Left ventricle myocardium inferior (tissue), 1 donor: ENCODE measurements at regions not wholly inside any gene's neighbourhood (a gene's known extent, or its start where the extent isn't known, plus 50 kb on each side); places are given as distances from the start of the nearest gene placed in this dataset.

ENCODE experiments used
- DNase-seq: peaks from one replicate; pipeline ENCODE4 v3.0.0-alpha.2; 2020
- H3K27ac ChIP-seq: fragments of 200-600 bp; replicated peaks from 2 replicates; pipeline ENCODE4 v1.8.0; 2021
- H3K27me3 ChIP-seq: fragments of 200-600 bp; 2 replicates; pipeline ENCODE4 v1.8.0; 2021; ENCODE audit warnings: low read depth
- H3K36me3 ChIP-seq: fragments of 200-600 bp; 2 replicates; pipeline ENCODE4 v1.8.0; 2021
- H3K4me1 ChIP-seq: fragments of 200-600 bp; 2 replicates; pipeline ENCODE4 v1.8.0; 2021
- H3K4me3 ChIP-seq: fragments of 200-600 bp; 2 replicates; pipeline ENCODE4 v1.8.0; 2021; ENCODE audit warnings: mild to moderate bottlenecking, moderate library complexity
- H3K9me3 ChIP-seq: fragments of 200-600 bp; replicated peaks from 2 replicates; pipeline ENCODE4 v1.8.0; 2021
- intact Hi-C: fragments of 100-400 bp; cut with micrococcal nuclease; formaldehyde crosslinking; loops from one replicate; pipeline ENCODE4 v1.11.0; 2022
- TF ChIP-seq, protein P1 (sequence below): fragments of 200-600 bp; IDR thresholded peaks from 2 replicates; pipeline ENCODE4 v1.8.0; 2021; ENCODE audit warnings: antibody characterized with exemption, mild to moderate bottlenecking, borderline replicate concordance
- donor health status: DM: no; HTN: yes; CAD: no; lungs with severe emphysema.

DNA sequence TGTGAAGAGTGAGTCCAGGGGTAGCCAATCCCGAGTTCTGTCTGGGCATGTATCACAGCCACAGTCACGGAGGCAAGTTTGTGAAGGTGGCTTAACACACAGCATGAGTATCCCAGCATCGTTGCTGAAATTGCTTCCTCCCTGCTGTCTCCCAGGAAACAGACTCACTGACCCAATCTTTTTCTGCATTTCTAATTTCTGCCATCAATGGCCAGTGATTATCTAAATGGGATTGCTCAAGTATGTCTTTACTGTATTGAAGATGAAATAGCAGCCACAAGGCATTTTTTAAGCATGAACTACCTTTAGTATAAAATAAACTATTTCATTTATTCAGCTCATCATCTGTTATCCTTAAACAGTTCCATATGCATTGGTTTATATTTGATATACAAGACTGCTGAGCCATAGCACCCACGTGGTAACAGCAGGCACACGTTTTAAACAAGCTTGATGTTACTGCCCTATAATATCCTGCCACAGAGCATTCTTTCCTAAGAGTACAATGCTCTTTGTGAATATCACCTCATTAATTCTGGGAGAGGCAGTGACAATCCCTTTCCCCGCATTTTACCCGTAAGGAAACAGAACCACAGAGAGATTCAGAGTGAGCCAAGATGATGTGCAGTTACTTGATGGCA, 276.6 kb upstream of the THBS1 start:
- no peak overlapping the region for H3K27ac ChIP-seq

DNA sequence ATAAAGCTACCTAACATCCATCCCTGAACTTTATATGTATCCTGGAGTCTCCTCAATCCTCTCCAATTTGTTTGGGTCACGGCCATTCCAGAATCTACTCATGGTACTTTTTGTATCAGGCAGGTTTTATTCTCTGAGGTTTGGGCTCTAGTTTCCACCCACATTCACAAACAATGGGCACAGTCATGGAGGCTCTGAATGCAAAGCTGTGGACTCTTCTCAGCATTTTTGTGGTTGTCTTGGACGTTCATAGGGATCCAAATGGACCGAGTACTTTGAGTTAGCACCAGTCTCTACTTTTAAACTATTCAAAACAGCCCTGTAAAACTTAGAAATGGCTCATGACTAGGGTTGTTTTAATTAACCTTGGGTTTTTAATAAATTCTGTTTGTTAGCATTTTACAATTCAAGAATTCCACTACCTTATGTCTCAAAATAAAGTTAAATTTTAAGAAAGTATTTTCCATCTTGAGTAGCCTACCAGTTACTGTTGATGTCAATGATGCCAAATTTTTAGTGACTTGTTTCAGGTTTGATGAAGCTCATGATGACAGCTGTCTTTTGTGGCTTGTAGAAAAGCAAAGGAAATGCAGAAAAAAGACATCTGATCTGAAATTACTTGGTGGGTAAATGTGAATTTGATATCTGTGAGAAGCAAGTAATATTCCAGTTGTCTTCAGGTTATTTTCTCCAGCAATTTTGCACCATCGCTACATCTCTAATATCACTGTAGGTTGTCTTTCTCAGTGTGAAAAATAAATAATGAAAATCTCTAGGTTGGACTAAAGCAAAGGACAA, 275.7 kb upstream of the THBS1 start:
- Histone ChIP-seq H3K36me3 (no peaks in the 10 kb centered on the region), H3K27ac (no peak overlapping the region), H3K4me1 (no peaks in the 10 kb centered on the region), H3K9me3 (peaks cover 10% of the 10 kb centered on the region), H3K4me3 (no peak overlapping the region), H3K27me3 (no peaks in the 10 kb centered on the region)
- intact Hi-C loops = no loop called here
- TF ChIP-seq, protein P1, sequence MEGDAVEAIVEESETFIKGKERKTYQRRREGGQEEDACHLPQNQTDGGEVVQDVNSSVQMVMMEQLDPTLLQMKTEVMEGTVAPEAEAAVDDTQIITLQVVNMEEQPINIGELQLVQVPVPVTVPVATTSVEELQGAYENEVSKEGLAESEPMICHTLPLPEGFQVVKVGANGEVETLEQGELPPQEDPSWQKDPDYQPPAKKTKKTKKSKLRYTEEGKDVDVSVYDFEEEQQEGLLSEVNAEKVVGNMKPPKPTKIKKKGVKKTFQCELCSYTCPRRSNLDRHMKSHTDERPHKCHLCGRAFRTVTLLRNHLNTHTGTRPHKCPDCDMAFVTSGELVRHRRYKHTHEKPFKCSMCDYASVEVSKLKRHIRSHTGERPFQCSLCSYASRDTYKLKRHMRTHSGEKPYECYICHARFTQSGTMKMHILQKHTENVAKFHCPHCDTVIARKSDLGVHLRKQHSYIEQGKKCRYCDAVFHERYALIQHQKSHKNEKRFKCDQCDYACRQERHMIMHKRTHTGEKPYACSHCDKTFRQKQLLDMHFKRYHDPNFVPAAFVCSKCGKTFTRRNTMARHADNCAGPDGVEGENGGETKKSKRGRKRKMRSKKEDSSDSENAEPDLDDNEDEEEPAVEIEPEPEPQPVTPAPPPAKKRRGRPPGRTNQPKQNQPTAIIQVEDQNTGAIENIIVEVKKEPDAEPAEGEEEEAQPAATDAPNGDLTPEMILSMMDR = no peak
- no peak for DNase-seq

More for the DNA sequence above, 276.6 kb upstream of the THBS1 start:
- H3K27me3 ChIP-seq = no peaks in the 10 kb centered on the region
- H3K4me3 ChIP-seq = no peak overlapping the region
- intact Hi-C loops = no loop called here
- H3K9me3 ChIP-seq = peaks cover 10% of the 10 kb centered on the region
- no peaks in the 10 kb centered on the region for H3K36me3 ChIP-seq
- TF ChIP-seq, protein P1 = no peak
- H3K4me1 ChIP-seq = no peaks in the 10 kb centered on the region
- no peak for DNase-seq

DNA sequence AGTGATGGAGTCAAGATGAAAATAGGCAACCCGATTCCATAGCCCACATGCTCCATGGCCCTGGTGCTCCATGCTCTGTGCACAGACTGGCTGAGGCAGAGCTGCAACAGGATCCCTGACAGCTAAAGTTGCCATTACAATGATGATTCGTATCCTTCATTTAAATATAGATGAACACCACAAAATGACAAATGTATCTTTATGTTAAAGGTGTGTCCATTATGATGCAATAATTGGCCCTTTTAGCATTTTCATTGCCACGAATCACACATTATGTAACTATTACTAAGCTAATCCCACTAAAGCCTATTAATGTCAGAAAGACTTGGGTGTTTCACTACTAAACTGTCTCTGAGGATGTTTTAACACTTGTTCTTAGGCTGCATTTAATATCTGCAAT, 270.2 kb upstream of the THBS1 start:
- H3K9me3 ChIP-seq = peaks cover 10% of the 10 kb centered on the region
- no peak overlapping the region for H3K27ac ChIP-seq
- DNase-seq = no peak
- no peak overlapping the region for H3K4me3 ChIP-seq
- no peaks in the 10 kb centered on the region for H3K4me1 ChIP-seq
- intact Hi-C loops = no loop called here
- no peaks in the 10 kb centered on the region for H3K27me3 ChIP-seq
- TF ChIP-seq, protein P1 = no peak
- no peaks in the 10 kb centered on the region for H3K36me3 ChIP-seq

DNA sequence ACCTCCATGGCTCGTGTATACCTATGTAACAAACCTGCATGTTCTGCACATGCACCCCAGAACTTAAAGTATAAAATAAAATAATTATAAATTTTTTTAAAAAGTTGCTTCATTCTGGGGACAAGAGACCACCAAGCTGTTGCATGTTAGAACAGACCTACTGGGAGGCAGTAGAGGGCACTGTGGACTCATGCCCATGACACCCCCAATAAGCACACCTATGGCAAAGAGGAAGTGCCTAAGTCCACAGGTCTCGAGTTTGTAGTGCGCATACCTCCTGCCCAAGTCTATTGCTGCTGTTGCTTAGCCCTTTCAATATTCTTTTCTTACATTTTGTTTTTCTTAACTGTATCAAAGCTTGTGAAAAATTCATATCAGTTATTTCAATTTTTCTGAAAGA, 267.9 kb upstream of the THBS1 start:
- Histone ChIP-seq H3K27me3 (no peaks in the 10 kb centered on the region), H3K27ac (no peak overlapping the region), H3K4me3 (no peak overlapping the region), H3K4me1 (no peaks in the 10 kb centered on the region), H3K9me3 (no peaks in the 10 kb centered on the region), H3K36me3 (no peaks in the 10 kb centered on the region)
- TF ChIP-seq, protein P1 = peak; percentile 52
- DNase-seq = no peak
- intact Hi-C loops = no loop called here

DNA sequence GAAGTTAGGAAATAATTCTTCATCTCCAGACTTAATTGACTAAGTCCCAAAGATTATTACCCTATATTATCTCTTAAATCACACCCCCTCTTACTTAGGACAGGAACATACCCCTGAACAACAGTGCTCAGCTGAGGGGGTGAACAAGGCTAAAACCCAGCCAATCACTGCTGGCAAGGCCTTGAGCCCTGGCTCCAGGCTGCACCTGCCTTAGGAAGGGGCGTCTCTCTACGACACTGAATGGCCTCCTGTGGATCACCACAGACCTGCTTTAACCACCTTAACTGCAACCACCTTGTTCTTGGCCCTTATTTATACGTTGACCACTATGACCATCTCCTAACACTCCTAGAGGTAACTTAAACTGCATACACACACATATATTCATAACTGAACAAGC, 267.4 kb upstream of the THBS1 start:
- DNase-seq = no peak
- TF ChIP-seq, protein P1 = no peak
- H3K4me3 ChIP-seq = no peak overlapping the region
- no peak overlapping the region for H3K27ac ChIP-seq
- intact Hi-C loops = no loop called here
- no peaks in the 10 kb centered on the region for H3K27me3 ChIP-seq
- H3K9me3 ChIP-seq = no peaks in the 10 kb centered on the region
- H3K4me1 ChIP-seq = no peaks in the 10 kb centered on the region
- no peaks in the 10 kb centered on the region for H3K36me3 ChIP-seq
